ENCODE measurements at regions not wholly inside any gene's neighbourhood (a gene's known extent, or its start where the extent isn't known, plus 50 kb on each side); places are given as distances from the start of the nearest gene placed in this dataset.

DNA sequence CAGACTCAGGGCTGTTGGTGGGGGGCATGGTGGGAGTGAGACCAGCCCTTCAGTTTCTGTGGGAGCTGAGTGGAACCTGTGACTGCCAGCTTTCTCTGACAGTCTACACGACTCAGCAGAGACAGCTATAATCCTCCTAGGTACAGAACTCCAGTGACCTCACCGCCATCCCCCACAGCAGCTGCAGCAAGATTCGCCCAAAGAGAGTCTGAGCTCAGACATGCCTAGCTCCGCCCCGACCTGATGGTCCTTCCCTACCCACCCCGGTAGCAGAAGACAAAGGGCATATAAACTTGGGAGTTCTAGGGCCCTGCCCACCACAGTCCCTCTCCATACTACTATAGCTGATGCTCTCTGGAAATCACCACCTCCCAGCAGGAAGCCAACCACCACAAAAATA lies 500.1 kb downstream of the ETV1 start:
- DNase-seq, result no peak

DNA sequence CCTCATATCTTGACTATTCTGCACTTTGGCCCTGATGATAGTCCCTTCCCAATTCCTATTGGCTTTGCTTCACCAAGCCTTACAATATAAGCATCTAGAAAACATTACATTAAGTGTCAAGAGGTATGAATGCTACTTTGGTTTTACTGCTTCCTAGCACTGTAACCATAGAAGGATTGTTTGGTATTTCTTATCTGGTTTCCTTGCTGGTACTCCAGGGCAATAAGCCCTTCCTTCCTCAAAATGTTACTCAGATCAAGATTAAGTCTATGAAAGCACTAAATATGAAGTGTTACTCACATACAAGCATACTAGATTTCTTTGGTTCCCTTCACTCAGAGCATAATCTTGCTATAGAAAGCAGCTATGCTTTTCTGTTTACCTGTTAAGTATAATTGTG lies 492.5 kb downstream of the ETV1 start:
- DNase-seq, result no peak

DNA sequence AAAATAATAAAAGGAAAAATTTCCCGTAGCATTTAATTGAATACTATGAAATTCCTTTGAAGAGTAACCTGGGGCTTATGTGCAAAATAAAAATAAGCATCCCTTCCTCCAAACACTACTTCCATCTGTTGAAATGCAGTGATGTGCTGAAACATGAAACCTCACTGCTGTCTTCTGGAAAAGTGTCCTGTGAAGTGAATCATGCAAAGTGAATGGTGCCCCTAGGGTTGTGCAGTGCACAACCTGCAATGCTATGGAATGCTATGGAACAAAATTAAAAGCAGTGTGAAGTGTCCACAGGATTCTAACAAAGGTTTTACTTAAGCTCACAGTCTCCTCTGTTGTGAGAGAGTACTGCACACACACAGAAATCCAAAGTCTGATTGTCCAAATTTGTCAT lies 480.9 kb downstream of the ETV1 start:
- DNase-seq, result no peak

DNA sequence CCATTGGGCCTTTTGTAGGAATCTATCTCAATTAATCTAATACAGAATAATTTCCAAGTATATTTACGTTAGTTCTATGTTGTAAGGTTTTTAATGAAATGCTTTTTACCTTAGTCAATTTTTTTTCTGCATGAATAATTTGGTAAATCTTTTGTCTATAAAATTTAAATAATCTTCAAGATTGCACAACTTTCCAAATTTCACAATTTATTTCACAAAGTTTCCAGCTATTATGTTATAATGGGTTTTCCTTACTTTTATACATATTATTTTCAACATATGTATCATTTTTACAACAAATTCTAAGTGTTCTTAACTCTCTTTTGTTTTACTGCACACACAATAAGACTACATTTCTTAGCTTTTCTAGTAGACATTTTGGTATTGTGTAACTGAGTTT lies 470.7 kb downstream of the ETV1 start:
- no peak for DNase-seq

DNA sequence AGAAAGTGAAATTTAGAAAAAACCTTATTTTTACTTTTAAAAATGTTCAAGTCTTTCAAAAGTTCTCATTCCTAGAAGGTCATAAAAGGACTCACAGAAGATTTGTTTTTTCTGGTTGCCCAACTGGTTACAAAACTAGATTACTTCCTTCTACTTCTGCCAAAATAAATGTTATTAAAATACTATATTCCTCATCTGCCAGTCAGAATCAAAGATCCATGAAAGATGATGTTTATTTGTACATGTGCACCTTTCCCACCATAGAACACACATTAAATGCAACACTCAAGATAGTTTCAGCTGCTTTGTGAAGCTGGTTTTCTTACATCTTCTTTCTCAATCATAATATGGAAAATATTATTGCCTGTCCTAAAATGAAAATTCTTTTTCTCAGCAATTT lies 465.4 kb downstream of the ETV1 start:
- DNase-seq, result no peak

DNA sequence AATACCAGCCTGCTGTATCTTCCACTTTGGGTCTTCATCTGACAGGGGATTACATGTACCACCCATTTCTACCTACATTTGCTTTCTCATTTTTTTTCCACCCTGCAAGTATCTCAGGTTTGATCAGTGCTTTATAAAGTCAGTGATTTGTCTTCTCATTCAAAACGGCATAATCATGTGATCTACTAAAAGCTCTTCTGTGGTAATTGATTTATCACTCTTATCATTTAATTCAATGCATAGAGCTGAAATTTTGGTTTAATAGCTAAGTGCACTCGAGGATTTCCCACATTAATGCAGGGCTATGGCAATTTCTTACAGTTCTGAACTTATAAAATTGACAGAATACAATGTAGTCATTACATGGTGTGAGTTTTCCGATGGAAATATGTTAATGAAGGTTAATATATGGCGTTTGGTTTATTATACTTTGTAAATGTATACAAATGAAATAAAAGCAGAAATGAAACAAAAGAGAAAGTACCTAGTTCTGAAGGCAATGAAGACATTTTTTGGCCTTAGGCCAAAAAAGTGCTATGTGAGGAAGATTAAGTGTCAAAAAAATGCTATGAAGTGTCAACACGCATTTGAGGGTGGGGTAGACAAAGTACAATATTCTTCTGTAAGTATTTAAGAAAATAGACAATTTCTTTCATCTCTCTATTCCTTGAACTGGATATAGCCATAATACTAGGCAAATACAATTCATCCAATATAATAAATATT lies 457.3 kb downstream of the ETV1 start:
- DNase-seq, result no peak

DNA sequence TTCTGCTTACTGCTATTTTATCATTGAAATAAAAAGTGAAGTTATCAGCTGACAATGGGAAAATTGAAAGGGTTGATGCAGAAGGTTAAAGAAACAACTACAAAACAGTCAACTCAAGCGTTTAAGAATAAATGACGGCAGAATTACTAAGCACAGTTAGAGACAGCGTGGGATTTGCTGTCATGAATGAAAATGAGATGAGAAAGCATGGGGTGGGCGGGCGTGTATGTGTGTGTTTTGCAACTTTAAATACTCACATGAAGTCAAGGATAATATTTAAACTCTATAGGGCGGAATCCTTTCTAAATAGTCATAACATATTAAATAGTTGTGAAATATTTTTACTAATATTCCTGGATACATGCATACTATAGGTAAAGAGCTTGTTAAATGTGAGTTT lies 450.8 kb downstream of the ETV1 start:
- DNase-seq, result no peak

DNA sequence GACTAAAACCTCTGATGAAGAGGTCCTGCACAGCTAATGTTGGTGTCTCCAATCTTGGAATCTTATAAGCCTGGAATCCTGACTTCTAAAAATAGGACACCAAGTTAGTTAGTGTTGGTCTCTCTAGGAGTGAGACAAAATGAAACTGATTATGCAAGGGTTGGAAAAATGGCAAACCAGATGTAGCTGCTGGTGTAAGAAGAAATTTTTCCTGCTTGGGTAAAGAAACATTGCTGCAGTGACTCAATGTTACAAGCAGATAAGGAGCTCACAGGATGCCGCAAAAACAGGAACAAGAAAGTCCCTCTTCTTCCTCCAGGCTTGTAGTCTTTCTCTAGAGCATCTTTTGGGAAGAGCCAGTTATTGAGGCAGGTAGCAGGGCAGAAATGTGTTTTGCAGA lies 449.0 kb downstream of the ETV1 start:
- no peak for DNase-seq

DNA sequence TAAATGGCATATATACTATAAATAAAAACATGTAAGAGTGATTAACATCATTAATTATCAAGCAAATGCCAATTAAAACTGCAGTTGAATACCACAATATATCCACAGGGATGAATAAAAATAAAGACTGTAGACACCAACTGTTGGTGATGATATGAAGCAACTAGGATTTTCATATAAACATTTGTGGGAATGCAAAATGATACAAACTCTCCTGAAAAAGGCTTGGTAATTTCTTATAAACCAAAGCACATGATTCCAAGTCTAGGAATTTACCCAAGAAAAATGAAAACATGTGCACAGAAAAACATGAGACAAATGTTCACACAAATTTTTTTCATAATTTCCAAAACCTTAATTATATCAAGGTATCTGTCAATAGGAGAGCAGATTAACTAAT lies 448.1 kb downstream of the ETV1 start:
- DNase-seq, result no peak

DNA sequence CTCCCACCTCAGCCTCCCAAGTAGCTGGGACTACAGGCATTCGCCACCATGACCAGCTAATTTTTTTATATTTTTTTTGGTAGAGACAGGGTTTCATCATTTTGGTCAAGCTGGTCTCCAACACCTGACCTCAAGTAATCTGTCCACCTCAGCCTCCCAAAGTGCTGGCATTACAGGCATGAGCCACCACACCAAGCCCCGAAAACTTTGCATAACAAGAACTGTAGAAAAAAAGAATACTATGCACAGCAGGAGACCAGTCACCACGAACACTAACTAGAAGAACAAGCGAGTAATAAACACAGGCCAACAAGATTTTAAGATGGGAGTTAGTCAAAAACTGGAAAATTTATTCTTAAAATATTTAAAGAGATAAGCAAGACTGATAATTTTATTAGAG lies 447.0 kb downstream of the ETV1 start:
- DNase-seq, result no peak

DNA sequence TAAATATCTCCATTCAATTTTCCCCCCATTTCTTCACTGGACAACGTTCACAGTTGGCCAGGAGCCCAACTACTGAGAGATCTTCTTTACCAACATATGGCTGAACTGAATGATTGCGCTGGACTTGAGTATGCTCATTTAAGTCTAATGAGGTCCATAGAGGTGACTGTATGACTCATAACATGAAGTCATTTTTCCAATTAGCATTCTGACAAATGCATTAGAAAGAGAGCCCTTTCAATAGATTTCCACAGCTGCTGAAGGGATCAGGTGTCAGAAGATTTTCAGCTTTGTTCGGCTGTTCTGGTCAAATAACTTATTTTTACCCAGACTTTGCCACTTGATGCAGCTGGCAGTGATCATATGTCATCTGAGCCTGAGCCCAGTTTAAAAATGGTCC lies 438.0 kb downstream of the ETV1 start:
- peak; percentile 19 for DNase-seq

DNA sequence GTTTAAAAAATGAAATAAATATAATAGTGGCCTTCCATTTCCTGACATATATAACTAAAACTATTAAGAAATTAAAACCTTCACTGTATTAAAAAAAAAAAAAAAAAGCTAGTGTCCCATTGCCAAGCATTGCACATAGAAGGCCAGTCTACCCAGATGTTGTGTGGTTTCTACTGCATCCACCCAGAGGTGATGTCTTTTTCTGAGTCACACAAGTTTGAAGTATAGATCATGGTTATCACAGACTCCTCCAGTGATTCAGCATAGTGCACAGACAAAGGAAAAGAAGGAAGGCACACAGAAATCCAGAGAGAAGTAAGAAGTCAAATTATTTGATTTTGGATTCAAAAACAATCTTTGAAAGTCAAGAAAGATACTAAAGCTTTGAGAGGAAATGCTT lies 429.0 kb downstream of the ETV1 start:
- DNase-seq, result no peak

DNA sequence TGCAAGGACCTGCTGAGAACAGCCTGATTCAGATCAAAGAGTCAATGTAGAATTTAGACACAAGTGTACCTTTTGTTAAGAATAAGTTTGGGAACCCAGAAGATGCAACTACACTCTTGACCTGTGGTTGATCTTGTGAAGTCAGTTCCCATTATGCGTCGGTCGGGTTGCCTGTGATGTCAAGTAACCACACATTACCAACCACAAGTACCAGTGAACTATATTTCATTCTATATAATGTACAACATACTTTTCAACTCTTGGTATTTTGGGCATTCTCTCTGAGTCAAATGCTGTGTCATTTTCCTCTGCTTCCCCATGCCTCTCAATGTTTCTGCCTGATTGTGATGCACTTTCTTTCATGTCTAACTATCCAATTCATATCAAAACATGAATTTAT lies 426.2 kb downstream of the ETV1 start:
- DNase-seq, result no peak

DNA sequence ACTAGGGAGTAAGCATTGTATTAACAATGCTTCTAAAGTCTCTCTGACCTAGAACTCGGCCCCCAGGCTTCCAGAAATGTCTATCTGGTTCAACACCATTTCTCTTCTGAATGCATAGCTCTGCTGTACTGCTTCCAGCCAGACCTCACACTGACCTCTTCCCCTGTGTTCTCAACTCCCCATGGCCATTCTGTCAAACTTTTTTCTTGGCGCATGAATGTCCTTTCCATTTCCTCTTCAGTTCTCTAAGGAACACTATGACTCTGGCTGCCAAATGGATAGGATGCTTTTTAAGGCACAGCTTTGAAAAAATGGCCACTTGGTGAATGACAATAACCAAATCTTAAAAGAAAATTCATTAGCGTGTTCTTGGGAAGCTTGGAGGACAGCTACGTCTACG lies 425.8 kb downstream of the ETV1 start:
- DNase-seq, result peak; percentile 6

DNA sequence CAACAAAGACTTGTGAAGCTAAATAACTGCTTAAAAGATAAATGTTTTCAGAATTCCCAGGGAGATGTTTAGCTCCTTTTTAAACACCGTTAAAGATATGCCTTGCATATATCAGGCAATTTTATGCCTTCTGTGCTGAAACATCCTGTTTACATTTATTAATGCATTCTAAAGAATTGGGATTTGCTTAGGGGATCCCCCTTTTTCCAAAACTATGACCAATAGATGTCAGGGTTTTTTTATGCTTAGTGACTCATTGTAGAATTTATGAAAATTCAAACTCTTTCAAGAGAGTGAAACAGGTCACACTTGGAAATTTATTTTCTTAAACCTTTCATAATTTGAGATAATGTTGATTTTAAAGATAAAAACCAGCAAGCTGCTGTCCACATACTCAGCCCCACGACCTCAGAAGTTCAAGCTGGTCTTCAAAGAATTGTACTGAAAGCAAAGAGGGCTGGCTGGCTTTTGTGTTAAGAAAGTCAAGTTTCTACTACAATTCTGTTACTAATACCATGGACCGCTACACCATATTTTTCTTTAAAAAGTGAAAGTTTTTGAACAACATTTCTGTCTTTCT lies 411.8 kb downstream of the ETV1 start:
- DNase-seq, result no peak

DNA sequence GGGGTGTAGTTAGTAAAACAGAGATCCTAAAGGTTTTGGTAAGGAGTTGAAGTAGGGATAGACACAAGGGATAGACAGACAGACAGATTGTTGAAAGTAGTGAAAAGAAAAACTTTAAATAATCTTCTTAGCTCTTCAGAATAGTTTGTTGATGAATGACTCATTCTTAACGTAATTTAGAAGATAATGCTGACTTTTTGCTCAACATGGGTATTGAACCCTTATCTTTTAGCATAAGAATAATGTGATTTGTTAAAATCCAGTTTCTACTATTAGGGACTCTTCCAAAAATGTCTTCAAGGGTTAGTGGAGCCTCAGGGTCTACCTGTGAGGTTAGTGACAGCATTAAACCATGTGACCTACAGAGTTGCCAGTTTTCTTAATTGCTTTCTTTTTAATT lies 411.2 kb downstream of the ETV1 start:
- DNase-seq, result no peak

DNA sequence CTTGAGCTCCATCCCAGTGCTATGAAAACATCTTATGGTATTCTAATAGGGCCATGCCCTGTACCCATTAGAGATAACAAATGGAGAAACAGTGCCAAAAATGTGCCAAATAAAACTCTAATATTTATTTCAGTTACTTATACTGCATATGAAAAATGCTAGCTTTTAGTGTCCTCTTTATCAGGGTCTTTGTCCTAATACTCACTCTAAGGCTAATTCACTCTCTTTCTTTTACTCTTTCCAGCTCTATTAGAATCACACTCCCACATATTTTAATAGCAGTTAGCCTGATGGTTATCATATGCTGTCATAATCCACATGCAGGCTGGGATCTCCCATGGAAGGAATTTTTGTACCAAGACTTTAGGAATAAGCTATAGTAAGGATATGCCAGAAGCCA lies 408.4 kb downstream of the ETV1 start:
- no peak for DNase-seq

DNA sequence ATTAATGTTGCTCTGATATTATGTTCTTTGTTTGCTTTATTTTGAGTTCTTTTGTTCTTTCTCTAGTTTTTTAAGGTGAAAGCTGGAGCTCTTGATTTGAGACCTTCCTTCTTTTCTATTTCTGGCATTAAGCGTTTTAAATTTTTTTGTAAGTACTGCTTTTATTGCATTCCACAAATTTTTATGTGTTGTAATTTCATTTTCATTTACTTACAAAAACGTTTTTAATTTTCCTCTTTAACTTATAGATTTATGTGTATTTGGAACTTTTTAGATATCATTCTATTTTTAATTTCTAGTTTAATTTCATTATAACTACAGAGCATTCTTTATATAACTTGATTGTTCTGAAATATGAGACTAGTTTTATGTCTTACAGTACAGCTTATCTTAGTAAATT lies 395.6 kb downstream of the ETV1 start:
- no peak for DNase-seq

DNA sequence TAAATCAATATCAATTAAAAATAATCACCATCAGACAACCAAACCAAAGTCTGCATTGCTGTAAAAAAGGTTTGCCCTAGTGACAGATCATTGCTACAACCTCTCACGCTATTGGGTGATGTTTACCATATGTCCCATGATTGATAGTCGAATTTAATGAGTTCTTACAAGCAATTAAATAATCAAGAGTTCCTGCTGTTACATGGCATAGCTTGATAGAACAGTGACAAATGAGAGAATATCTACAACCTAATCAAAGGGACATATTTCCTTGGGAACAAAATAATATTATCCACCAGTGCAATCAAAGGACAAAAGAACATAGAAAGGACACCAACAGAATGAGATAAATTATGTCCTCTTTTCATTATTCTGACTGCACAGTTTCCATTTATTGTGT lies 387.4 kb downstream of the ETV1 start:
- DNase-seq, result no peak

DNA sequence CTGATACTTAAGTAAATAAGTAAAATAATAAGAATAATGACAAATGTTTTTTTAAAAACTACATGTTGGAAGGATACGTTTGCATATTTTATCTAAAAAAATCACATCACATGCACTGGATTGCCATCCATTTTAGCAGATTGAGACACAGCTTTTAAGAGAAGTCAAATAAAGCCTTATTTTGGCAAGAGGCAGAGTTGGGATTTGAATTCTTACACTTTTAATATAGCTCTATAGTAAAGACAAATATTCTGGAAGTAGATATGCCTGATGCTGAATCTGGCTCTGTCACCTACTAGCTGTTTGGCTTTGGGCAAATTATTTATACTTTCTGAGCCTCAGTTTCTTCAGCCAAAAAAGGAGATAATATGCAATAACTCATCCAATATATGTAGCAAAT lies 386.4 kb downstream of the ETV1 start:
- no peak for DNase-seq

DNA sequence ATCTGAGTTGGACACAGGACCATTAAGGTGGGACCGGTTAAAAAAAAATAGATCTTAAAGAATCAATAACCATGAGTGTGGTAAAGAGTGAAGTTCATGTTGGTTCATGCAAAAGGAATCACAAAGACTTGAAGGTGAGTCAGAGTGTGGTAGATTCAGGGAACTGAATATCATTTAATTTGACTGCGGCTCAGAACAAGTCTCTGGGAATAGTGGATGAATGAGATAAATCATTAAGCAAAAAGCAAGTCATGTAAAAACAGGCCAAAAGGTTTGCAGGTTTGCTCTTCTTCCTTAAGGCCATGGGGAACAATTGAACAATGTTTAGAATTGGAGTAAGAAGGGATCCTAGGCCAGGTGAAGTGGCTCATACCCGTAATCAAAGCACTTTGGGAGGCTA lies 385.8 kb downstream of the ETV1 start:
- DNase-seq, result no peak

DNA sequence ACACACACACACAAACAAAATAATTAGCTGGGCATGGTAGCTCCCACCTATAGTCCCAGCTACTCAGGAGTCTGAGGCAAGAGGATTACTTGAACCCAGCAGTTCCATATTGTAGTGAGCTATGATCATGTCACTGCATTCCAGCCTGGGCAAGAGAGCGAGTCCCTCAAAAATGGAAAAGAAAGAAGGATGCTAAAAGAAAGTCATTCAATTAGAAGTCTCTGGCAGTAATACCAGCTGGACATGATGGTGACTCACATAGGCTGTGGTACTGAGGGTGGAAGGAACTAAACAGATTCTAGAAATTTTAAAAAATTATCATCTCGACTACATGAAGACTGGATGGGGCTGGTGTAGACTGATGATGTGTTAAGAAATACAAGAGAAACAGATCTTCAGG lies 385.3 kb downstream of the ETV1 start:
- no peak for DNase-seq

DNA sequence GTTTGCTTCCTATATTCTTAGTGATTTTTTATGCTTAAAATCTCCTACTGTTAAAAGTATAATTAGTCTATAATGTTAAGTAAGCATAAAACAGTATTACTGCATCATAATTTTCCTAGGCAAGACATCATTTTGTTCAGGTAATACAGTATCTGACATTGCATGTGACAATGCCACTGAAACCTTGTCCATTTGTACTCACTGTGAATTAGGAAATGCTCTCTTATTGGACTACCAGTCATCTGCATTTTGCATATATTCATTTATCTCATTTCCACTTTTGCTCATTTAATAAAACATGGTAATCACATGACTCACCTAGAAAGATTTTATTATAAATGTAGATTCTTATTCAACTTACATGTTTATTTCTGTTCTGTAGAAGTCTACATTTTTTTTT lies 379.1 kb downstream of the ETV1 start:
- DNase-seq, result no peak

DNA sequence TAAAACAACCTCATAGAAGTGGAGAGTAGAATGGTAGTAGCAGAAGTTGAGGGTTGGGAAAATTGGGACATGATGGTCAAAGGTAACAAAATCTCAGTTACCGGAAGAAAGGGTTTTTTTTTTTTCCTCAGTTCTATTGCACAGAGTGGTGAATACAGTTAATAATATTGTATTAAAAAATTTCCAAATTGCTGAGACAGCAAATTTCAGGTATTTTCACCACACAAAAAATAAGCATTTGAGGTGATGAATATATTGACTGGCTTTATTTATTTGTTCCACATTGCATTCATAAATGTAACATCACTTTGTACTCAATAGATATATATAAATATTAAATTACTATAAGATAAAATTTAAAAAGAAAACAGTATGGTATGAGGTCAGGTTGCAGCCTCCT lies 373.8 kb downstream of the ETV1 start:
- DNase-seq, result no peak

DNA sequence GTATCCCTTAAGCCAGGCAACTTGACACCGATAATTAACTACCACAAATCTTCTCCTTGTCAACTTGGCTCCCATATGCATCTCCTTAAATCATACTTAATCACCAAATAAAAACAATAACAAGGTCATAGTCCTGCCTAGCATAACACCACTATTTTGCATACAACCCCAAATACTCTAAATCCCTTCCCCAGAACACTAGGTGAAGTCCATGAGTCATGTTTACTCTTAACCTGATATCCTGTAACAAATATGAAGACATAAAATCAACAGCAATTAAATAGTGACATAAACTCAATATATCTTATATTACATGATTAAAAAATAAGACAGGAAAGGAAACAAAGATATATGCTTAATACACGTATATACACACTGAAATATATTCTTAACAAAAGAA lies 362.0 kb downstream of the ETV1 start:
- DNase-seq, result no peak

All from hindlimb muscle (tissue), 1 donor.